Coronary artery (tissue), 2 donors: ENCODE measurements at regions not wholly inside any gene's neighbourhood (a gene's known extent, or its start where the extent isn't known, plus 50 kb on each side); places are given as distances from the start of the nearest gene placed in this dataset.

Experiments used
- DNase-seq: peaks from one replicate; pipeline ENCODE4 v3.0.0-alpha.2; 2017; ENCODE audit warnings: low spot score
- H3K27ac ChIP-seq, 2 donors: fragments of 200-600 bp; sonication (generic); one replicate each; pipeline ENCODE4 v1.5.1; 2016 to 2019
- H3K4me3 ChIP-seq: fragments of 200-600 bp; sonication (generic); 2 replicates; pipeline ENCODE4 v1.5.1; 2016; ENCODE audit warnings: mild to moderate bottlenecking, moderate library complexity
- TF ChIP-seq, protein P1 (sequence below): fragments of 200-600 bp; sonication (generic); IDR thresholded peaks from one replicate; pipeline ENCODE4 v1.5.1; 2019; ENCODE audit warnings: antibody characterized with exemption

DNA sequence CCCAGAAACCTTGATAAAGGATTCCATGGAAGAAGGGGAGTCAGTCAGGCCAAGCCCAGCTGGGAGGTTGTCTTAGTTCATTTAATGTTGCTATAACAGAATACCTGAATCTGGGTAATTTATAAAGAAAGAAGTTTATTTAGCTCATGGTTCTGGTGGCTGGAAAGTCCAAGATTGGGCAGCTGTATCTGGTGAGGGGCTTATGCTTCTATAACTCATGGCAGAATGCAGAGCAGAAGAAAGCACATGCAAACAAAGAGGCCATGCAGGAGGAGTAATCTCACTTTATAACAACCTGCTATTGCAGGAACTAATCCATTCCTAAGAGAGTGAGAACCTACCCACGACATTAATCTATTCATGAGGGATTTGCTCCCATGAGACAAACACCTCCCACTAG, 54.2 kb upstream of the ANKRD1 start:
- Histone ChIP-seq H3K27ac (no peak overlapping the region), H3K4me3 (no peak overlapping the region)
- no peak for DNase-seq
- TF ChIP-seq, protein P1, sequence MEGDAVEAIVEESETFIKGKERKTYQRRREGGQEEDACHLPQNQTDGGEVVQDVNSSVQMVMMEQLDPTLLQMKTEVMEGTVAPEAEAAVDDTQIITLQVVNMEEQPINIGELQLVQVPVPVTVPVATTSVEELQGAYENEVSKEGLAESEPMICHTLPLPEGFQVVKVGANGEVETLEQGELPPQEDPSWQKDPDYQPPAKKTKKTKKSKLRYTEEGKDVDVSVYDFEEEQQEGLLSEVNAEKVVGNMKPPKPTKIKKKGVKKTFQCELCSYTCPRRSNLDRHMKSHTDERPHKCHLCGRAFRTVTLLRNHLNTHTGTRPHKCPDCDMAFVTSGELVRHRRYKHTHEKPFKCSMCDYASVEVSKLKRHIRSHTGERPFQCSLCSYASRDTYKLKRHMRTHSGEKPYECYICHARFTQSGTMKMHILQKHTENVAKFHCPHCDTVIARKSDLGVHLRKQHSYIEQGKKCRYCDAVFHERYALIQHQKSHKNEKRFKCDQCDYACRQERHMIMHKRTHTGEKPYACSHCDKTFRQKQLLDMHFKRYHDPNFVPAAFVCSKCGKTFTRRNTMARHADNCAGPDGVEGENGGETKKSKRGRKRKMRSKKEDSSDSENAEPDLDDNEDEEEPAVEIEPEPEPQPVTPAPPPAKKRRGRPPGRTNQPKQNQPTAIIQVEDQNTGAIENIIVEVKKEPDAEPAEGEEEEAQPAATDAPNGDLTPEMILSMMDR = no peak

DNA sequence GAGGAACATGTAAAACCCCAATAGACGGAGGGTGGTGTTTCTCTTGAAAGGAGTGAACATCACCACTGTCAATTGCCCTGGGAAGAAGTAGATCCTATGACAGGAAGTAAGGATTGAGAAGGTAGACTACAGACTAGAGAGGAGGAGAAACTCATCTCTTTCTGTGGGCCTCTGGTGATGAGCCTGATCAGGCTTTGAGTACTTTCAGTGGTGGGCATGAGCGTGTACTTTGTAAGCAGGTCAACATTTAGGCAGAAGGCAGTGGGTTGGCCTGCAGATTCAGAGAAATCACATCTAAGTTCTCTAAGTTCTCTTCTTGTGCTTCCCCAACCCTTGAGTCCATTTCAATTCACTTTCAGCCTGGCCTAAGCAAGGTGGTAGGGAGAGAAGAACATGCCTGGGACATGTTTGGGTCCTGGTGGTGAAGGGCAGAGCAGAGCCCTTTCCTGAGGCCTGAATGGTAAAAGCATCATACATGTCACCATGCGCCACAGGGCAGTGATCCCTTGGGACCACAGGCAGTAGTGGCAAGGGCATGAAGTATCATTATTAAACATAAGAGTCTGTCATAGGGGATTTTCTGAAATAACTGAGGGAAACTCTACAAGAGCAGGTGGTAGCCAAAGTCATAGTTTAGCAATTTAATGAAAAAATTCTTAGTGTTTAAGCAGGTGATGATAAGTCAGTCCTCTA, 56.4 kb upstream of the ANKRD1 start:
- no peak overlapping the region for H3K27ac ChIP-seq
- TF ChIP-seq, protein P1 = no peak

DNA sequence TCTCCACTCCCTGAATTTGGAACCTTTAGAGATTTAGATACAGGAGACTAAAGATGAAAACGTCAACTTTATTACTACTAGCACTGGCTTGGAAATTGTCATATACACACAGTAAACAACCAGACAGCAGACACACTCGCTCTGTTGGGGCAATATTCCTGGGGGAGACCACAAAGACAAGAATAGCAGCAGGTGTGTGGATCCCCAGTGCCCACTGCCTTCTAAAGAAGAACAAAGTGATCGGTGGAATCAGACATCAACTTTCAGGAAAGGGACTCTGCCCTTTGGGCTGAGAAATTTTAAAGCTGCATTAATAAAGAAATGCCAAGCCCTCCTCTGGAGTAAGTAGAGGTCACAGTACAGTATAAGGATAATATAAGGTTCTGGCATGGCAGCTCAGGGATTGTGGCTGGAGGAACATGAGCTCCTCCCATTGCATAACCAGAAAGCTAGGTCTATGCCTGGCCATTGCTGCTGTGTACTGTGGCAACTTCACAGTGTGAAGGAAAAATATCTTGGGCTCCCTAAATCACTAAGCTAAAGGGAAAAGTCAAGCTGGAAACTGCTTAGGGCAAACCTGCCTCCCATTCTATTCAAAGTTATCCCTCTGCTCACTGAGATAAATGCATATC, 57.1 kb upstream of the ANKRD1 start:
- TF ChIP-seq, protein P1 = no peak
- H3K27ac ChIP-seq = no peak overlapping the region
- no peak overlapping the region for H3K4me3 ChIP-seq
- DNase-seq = no peak

More for the DNA sequence above, 56.4 kb upstream of the ANKRD1 start:
- no peak for DNase-seq
- no peak overlapping the region for H3K4me3 ChIP-seq

DNA sequence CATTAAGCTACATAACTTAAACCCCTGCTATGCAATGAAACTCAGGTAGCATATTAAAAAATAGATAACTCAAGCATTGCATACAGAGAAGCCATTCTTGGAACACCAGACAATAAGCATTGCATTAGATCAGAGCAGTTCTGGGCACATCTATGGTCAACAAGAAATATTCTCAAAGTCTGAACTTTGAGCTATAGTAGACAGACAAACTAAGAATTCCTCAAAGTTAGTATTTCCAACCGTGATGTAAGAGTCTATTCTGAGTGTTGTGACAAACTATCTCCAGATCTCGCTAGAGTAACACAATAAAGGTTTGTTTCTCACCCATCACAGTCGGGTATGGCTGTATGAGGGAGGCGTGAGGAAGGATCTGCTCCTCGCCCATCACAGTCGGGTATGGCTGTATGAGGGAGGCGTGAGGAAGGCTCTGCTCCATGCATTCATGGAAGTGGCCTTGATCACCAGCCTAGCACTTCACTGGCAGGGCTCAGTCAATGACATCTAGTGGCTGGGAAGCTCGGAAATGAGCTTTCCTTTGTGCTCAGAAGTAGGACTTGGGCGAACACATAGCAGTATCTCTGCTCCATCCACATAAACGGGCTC, 61.6 kb upstream of the ANKRD1 start:
- TF ChIP-seq, protein P1 = no peak
- Histone ChIP-seq H3K27ac (no peak overlapping the region), H3K4me3 (no peak overlapping the region)
- DNase-seq = no peak

DNA sequence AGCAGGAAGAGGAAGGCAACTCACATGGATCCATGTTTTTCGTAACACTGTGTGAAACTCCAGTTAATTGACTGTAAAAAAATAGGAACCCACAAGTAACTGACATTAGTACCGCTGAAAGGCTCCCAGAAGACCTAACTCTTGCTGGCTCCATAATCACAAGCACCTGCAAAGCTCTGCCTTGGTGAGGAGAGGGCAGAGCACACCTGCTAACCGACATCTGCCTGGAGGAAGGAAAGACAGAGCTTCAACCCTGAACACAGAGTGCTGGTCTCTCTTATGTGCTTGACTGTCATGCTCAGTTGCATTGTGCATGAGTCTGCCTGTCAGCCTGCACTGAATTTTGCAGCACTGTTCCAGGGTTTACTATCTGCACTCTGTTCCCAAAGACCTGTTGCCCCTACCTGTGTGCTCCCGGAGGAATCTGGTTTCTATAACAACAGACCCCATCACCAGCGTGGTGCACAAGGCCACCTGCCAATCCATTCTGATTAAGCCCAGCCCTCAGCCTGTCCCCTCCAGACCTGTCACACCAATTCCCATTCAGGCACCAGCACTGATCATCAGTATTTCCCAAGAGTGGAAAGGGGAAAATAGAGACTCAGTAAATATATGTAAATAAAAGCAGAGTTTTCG, 63.1 kb upstream of the ANKRD1 start:
- TF ChIP-seq, protein P1 = no peak
- Histone ChIP-seq H3K4me3 (no peak overlapping the region), H3K27ac (no peak overlapping the region)
- no peak for DNase-seq

GRCh38 chr10:90984898-90985297, 64.0 kb upstream of the ANKRD1 start:
- DNase-seq = no peak

More at GRCh38 chr10:90984898-90985297, 64.0 kb upstream of the ANKRD1 start:
- TF ChIP-seq, protein P1 = no peak
- Histone ChIP-seq H3K27ac (no peak overlapping the region), H3K4me3 (no peak overlapping the region)
